H9 (cell line): ENCODE measurements at regions not wholly inside any gene's neighbourhood (a gene's known extent, or its start where the extent isn't known, plus 50 kb on each side); places are given as distances from the start of the nearest gene placed in this dataset.

Experiments used
- DNase-seq: peaks from one replicate; pipeline ENCODE4 v3.0.0-alpha.2; 2017
- H2AFZ ChIP-seq: one replicate; pipeline ENCODE4 v1.6.1; 2013; ENCODE audit warnings: mild to moderate bottlenecking, low read length, control low read depth, moderate library complexity
- H2AK5ac ChIP-seq: 2 replicates; pipeline ENCODE4 v1.6.1; 2013; ENCODE audit warnings: low read length, control low read depth, mixed read lengths; ENCODE audit not compliant: insufficient read length
- H2BK120ac ChIP-seq: one replicate; pipeline ENCODE4 v1.6.1; 2013; ENCODE audit warnings: low read depth, mild to moderate bottlenecking, low read length, control low read depth, inconsistent platforms; ENCODE audit not compliant: poor library complexity, severe bottlenecking
- H2BK12ac ChIP-seq: 2 replicates; pipeline ENCODE4 v1.6.1; 2013; ENCODE audit warnings: low read length, control low read depth, mixed read lengths, low read depth; ENCODE audit not compliant: insufficient read length
- H2BK15ac ChIP-seq: 2 replicates; pipeline ENCODE4 v1.6.1; 2013; ENCODE audit warnings: low read depth, low read length, control low read depth
- H2BK20ac ChIP-seq: one replicate; pipeline ENCODE4 v1.6.1; 2013; ENCODE audit warnings: low read depth, mild to moderate bottlenecking, low read length, control low read depth, inconsistent platforms; ENCODE audit not compliant: poor library complexity, severe bottlenecking
- H2BK5ac ChIP-seq: 2 replicates; pipeline ENCODE4 v1.6.1; 2013; ENCODE audit warnings: low read length, control low read depth, mixed read lengths; ENCODE audit not compliant: insufficient read length
- H3K14ac ChIP-seq: 2 replicates; pipeline ENCODE4 v1.6.1; 2013; ENCODE audit warnings: low read length, control low read depth; ENCODE audit not compliant: insufficient read depth
- H3K18ac ChIP-seq: 2 replicates; pipeline ENCODE4 v1.6.1; 2013; ENCODE audit warnings: low read depth, mild to moderate bottlenecking, mixed read lengths, low read length, control low read depth; ENCODE audit not compliant: insufficient read length
- H3K23ac ChIP-seq: 2 replicates; pipeline ENCODE4 v1.6.1; 2013; ENCODE audit warnings: low read length, control low read depth, mixed read lengths, low read depth; ENCODE audit not compliant: insufficient read length
- H3K23me2 ChIP-seq: 2 replicates; pipeline ENCODE4 v1.6.1; 2013; ENCODE audit warnings: low read depth, mild to moderate bottlenecking, mixed read lengths, low read length, control low read depth; ENCODE audit not compliant: insufficient read length, poor library complexity, severe bottlenecking
- H3K27ac ChIP-seq: 2 replicates; pipeline ENCODE4 v1.5.1; 2013; ENCODE audit warnings: low read length, control low read depth, mixed read lengths, low read depth; ENCODE audit not compliant: insufficient read length
- H3K27me3 ChIP-seq: 2 replicates; pipeline ENCODE4 v1.6.1; 2013; ENCODE audit warnings: low read length, control low read depth, inconsistent platforms; ENCODE audit not compliant: insufficient read depth
- H3K4ac ChIP-seq: 2 replicates; pipeline ENCODE4 v1.6.1; 2013; ENCODE audit warnings: low read depth, mild to moderate bottlenecking, control low read depth, inconsistent platforms, low read length, moderate library complexity
- H3K4me1 ChIP-seq: 2 replicates; pipeline ENCODE4 v1.6.1; 2013; ENCODE audit warnings: low read length, control low read depth, inconsistent platforms; ENCODE audit not compliant: insufficient read depth
- H3K4me2 ChIP-seq: 2 replicates; pipeline ENCODE4 v1.6.1; 2013; ENCODE audit warnings: low read length, control low read depth, mixed read lengths; ENCODE audit not compliant: insufficient read length, insufficient read depth
- H3K56ac ChIP-seq: 2 replicates; pipeline ENCODE4 v1.6.1; 2013; ENCODE audit warnings: low read depth, mild to moderate bottlenecking, mixed read lengths, low read length, control low read depth; ENCODE audit not compliant: insufficient read length
- H3K79me1 ChIP-seq: 2 replicates; pipeline ENCODE4 v1.6.1; 2013; ENCODE audit warnings: low read depth, mild to moderate bottlenecking, moderate library complexity, low read length, control low read depth, inconsistent platforms; ENCODE audit not compliant: insufficient read depth, poor library complexity, severe bottlenecking
- H3K79me2 ChIP-seq: 2 replicates; pipeline ENCODE4 v1.6.1; 2013; ENCODE audit warnings: low read length, control low read depth, inconsistent platforms; ENCODE audit not compliant: insufficient read depth
- H3K9ac ChIP-seq: 2 replicates; pipeline ENCODE4 v1.6.1; 2013; ENCODE audit warnings: low read length, control low read depth, mixed read lengths; ENCODE audit not compliant: insufficient read length; ENCODE audit errors: extremely low read depth
- H3K9me3 ChIP-seq: one replicate; pipeline ENCODE4 v1.6.1; 2013; ENCODE audit warnings: low read depth, low read length, inconsistent platforms; ENCODE audit not compliant: control insufficient read depth
- H3T11ph ChIP-seq: one replicate; pipeline ENCODE4 v1.6.1; 2013; ENCODE audit warnings: mild to moderate bottlenecking, low read length, control low read depth, inconsistent platforms
- H4K20me1 ChIP-seq: one replicate; pipeline ENCODE4 v1.6.1; 2013; ENCODE audit not compliant: control insufficient read depth, insufficient read length, insufficient read depth
- H4K5ac ChIP-seq: 2 replicates; pipeline ENCODE4 v1.6.1; 2013; ENCODE audit warnings: low read depth, mild to moderate bottlenecking, mixed read lengths, low read length, control low read depth; ENCODE audit not compliant: insufficient read length
- H4K8ac ChIP-seq: replicated peaks from 2 replicates; pipeline ENCODE4 v1.6.1; 2013; ENCODE audit warnings: low read length, control low read depth, mixed read lengths, low read depth; ENCODE audit not compliant: insufficient read length
- H4K91ac ChIP-seq: 2 replicates; pipeline ENCODE4 v1.6.1; 2013; ENCODE audit warnings: low read depth, mild to moderate bottlenecking, moderate library complexity, mixed read lengths, low read length, control low read depth; ENCODE audit not compliant: insufficient read length
- H3K27ac Mint-ChIP-seq, 3 experiments: 2 replicates in 2 of 3; 3 replicates in 1 of 3; pipeline ENCODE4 v1.8.0; 2020 to 2021; ENCODE audit warnings: mixed read lengths in 3 of 3, mild to moderate bottlenecking in 1 of 3, moderate library complexity in 1 of 3
- H3K27me3 Mint-ChIP-seq: 2 replicates; pipeline ENCODE4 v1.8.0; 2021; ENCODE audit warnings: low read depth, mild to moderate bottlenecking, moderate library complexity, mixed read lengths
- H3K36me3 Mint-ChIP-seq, 3 experiments: 2 replicates in 2 of 3; 3 replicates in 1 of 3; pipeline ENCODE4 v1.8.0; 2020 to 2021; ENCODE audit warnings: low read depth in 3 of 3, mixed read lengths in 3 of 3; ENCODE audit not compliant: insufficient read depth in 1 of 3
- H3K4me1 Mint-ChIP-seq, 2 experiments: 2 replicates each; pipeline ENCODE4 v1.8.0; 2020; ENCODE audit warnings: mixed read lengths in 2 of 2
- H3K4me3 Mint-ChIP-seq, 2 experiments: 2 replicates in 1 of 2; 3 replicates in 1 of 2; pipeline ENCODE4 v1.8.0; 2020 to 2021; ENCODE audit warnings: mild to moderate bottlenecking in 2 of 2, mixed read lengths in 2 of 2, moderate library complexity in 1 of 2
- H3K9me3 Mint-ChIP-seq, 2 experiments: 2 replicates in 1 of 2; 3 replicates in 1 of 2; pipeline ENCODE4 v1.8.0; 2020; ENCODE audit warnings: mild to moderate bottlenecking in 2 of 2, mixed read lengths in 2 of 2, moderate library complexity in 1 of 2
- CTCF ChIP-seq: fragments of 200-600 bp; sonication (generic); conservative IDR thresholded peaks from 3 replicates; pipeline ENCODE4 v1.8.0; 2021; ENCODE audit warnings: antibody characterized with exemption, mild to moderate bottlenecking
- WGBS: extraction: QIAGEN DNeasy Blood & Tissue Kit; methylation state at CpG from one replicate; pipeline ENCODE4 v1.1.7; 2013; ENCODE audit warnings: missing lambda C conversion rate, low lambda C conversion rate, mixed read lengths; ENCODE audit not compliant: insufficient read length; ENCODE audit errors: extremely low coverage; 5-methylcytosine and 5-hydroxymethylcytosine counted together

- H4K91ac ChIP-seq = no peak overlapping the region
- no peak overlapping the region for H3K9ac ChIP-seq
- no peak overlapping the region for H3K18ac ChIP-seq
- H2AFZ ChIP-seq = no peak overlapping the region
- H2BK12ac ChIP-seq = no peak overlapping the region
- no peak overlapping the region for H3K23ac ChIP-seq
- no peak overlapping the region for H3K4ac ChIP-seq
- H4K8ac ChIP-seq = no peak overlapping the region
- H2BK20ac ChIP-seq = no peak overlapping the region
- Mint-ChIP-seq H3K9me3 (peaks cover 25 to 29% of the 10 kb centered on the region in 2 experiments), H3K27ac (peak overlapping the region in 1 of 3 experiments; percentile 57; a peak in 1 of 7 replicates), H3K36me3 (peaks cover 3 to 12% (median 5%) of the 10 kb centered on the region in 3 experiments; a peak in 6 of 7 replicates), H3K4me3 (no peak overlapping the region), H3K4me1 (no peaks in the 10 kb centered on the region), H3K27me3 (peaks cover 6% of the 10 kb centered on the region)
- no peak for TF ChIP-seq CTCF
- no peaks in the 10 kb centered on the region for H4K20me1 ChIP-seq
- H3K23me2 ChIP-seq = no peaks in the 10 kb centered on the region
- H3K9me3 ChIP-seq = peaks cover 7% of the 10 kb centered on the region
- no peak overlapping the region for H2AK5ac ChIP-seq
- H3K4me1 ChIP-seq = no peaks in the 10 kb centered on the region
- H3K27me3 ChIP-seq = no peaks in the 10 kb centered on the region
- H3K56ac ChIP-seq = no peak overlapping the region
- no peak overlapping the region for H2BK5ac ChIP-seq
- H4K5ac ChIP-seq = no peak overlapping the region
- no peaks in the 10 kb centered on the region for H3K79me1 ChIP-seq
- no CpG with 5 or more reads among the region's 8 CpGs for WGBS
- no peak overlapping the region for H3K27ac ChIP-seq
- no peaks in the 10 kb centered on the region for H3K79me2 ChIP-seq
- peak; percentile 11 for DNase-seq
- H2BK15ac ChIP-seq = no peak overlapping the region
- H2BK120ac ChIP-seq = no peak overlapping the region
- no peak overlapping the region for H3T11ph ChIP-seq
- H3K4me2 ChIP-seq = no peak overlapping the region
- H3K14ac ChIP-seq = no peak overlapping the region
These were observed 57.5 kb upstream of the C14orf180 start for GRCh38 chr14:104521816-104522745.
